ENCODE measurements at regions not wholly inside any gene's neighbourhood (a gene's known extent, or its start where the extent isn't known, plus 50 kb on each side); places are given as distances from the start of the nearest gene placed in this dataset.

GRCh38 chr15:39270221-39270855 is 310.5 kb upstream of the THBS1 start:
- no peak for DNase-seq (ENCODE audit: low read depth, low spot score)
- CTCF ChIA-PET: interaction anchor here (0.7 to 1.2 kb wide), 2 partner anchors 56 to 310 kb away, joined by 3 read pairs; no protein-coding TSS in a partner anchor

GRCh38 chr15:39270934-39271333 is 309.9 kb upstream of the THBS1 start:
- Histone ChIP-seq H3K9me3 (ENCODE audit: control insufficient read depth, insufficient read depth, low read length) (no peaks in the 10 kb centered on the region), H3K27me3 (ENCODE audit: control insufficient read depth, insufficient read depth, low read length) (no peaks in the 10 kb centered on the region), H3K27ac (ENCODE audit: low read depth, low read length) (peak overlapping the region; percentile 84), H3K4me3 (ENCODE audit: low read depth, low read length) (no peak overlapping the region)
- CTCF ChIA-PET: interaction anchor here (0.7 to 1.2 kb wide), 2 partner anchors 55 to 309 kb away, joined by 3 read pairs; no protein-coding TSS in a partner anchor
- TF ChIP-seq CTCF (IDR thresholded peaks at IDR 0.05; ENCODE audit: low read depth, low read length): no peak
- peak; percentile 78 for DNase-seq (ENCODE audit: low read depth, low spot score)
- POLR2A ChIA-PET: interaction anchor here (0.7 to 1.2 kb wide), 2 partner anchors 98 to 310 kb away, joined by 3 to 4 read pairs; partner anchors contain the start of gene THBS1

More at GRCh38 chr15:39270221-39270855, 310.5 kb upstream of the THBS1 start:
- Histone ChIP-seq H3K27me3 (ENCODE audit: control insufficient read depth, insufficient read depth, low read length) (no peaks in the 10 kb centered on the region), H3K9me3 (ENCODE audit: control insufficient read depth, insufficient read depth, low read length) (no peaks in the 10 kb centered on the region), H3K27ac (ENCODE audit: low read depth, low read length) (peak overlapping the region; percentile 84), H3K4me3 (ENCODE audit: low read depth, low read length) (no peak overlapping the region)
- POLR2A ChIA-PET: interaction anchor here (0.7 to 1.2 kb wide), 2 partner anchors 98 to 310 kb away, joined by 3 to 4 read pairs; partner anchors contain the start of gene THBS1
- TF ChIP-seq CTCF (IDR thresholded peaks at IDR 0.05; ENCODE audit: low read depth, low read length): no peak

- H3K27me3 ChIP-seq (ENCODE audit: control insufficient read depth, insufficient read depth, low read length): no peaks in the 10 kb centered on the region
- DNase-seq (ENCODE audit: low read depth, low spot score): no peak
- no peak overlapping the region for H3K4me3 ChIP-seq (ENCODE audit: low read depth, low read length)
- no peak overlapping the region for H3K27ac ChIP-seq (ENCODE audit: low read depth, low read length)
- no peak for TF ChIP-seq CTCF (IDR thresholded peaks at IDR 0.05; ENCODE audit: low read depth, low read length)
- CTCF ChIA-PET: no interaction called here
- POLR2A ChIA-PET: no interaction called here
- no peaks in the 10 kb centered on the region for H3K9me3 ChIP-seq (ENCODE audit: control insufficient read depth, insufficient read depth, low read length)
These were observed 308.0 kb upstream of the THBS1 start for GRCh38 chr15:39272901-39273300.

GRCh38 chr15:39273717-39274411 is 307.0 kb upstream of the THBS1 start:
- TF ChIP-seq CTCF (IDR thresholded peaks at IDR 0.05; ENCODE audit: low read depth, low read length): no peak
- DNase-seq (ENCODE audit: low read depth, low spot score): no peak
- H3K27me3 ChIP-seq (ENCODE audit: control insufficient read depth, insufficient read depth, low read length): no peaks in the 10 kb centered on the region
- ChIA-PET POLR2A (no interaction called here), CTCF (no interaction called here)
- no peaks in the 10 kb centered on the region for H3K9me3 ChIP-seq (ENCODE audit: control insufficient read depth, insufficient read depth, low read length)
- H3K4me3 ChIP-seq (ENCODE audit: low read depth, low read length): no peak overlapping the region
- no peak overlapping the region for H3K27ac ChIP-seq (ENCODE audit: low read depth, low read length)

GRCh38 chr15:39275066-39275465 is 305.8 kb upstream of the THBS1 start:
- Histone ChIP-seq H3K4me3 (ENCODE audit: low read depth, low read length) (no peak overlapping the region), H3K9me3 (ENCODE audit: control insufficient read depth, insufficient read depth, low read length) (no peaks in the 10 kb centered on the region), H3K27ac (ENCODE audit: low read depth, low read length) (no peak overlapping the region), H3K27me3 (ENCODE audit: control insufficient read depth, insufficient read depth, low read length) (no peaks in the 10 kb centered on the region)
- no peak for DNase-seq (ENCODE audit: low read depth, low spot score)
- POLR2A ChIA-PET: interaction anchor here (0.9 kb wide), 1 partner anchor 94 kb away, joined by 4 read pairs; no protein-coding TSS in a partner anchor
- CTCF ChIA-PET: interaction anchor here (0.6 kb wide), 1 partner anchor 20 kb away, joined by 3 read pairs; no protein-coding TSS in a partner anchor
- TF ChIP-seq CTCF (IDR thresholded peaks at IDR 0.05; ENCODE audit: low read depth, low read length): no peak
